ENCODE measurements at regions not wholly inside any gene's neighbourhood (a gene's known extent, or its start where the extent isn't known, plus 50 kb on each side); places are given as distances from the start of the nearest gene placed in this dataset.

DNA sequence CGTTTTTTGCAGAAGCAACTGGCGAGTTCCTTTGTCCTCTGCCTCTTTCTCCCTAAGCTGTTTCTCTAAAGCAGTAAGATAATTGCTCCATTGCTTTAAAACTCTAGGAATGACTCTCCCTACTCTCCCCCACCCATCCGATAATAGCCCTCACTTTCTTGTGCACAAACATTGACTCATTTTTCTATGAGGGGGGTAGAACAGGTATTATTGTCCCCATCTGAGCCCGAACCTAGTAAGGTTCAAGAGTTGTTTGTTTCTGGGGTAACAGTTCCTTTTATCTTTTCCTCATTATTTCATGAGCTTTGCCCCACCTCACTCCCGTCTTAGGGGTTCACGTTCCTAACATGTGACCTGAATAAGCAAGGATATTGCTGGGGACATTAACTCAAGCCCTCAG, 190.6 kb downstream of the EMP1 start:
- ChIA-PET POLR2A (no interaction called here), CTCF (interaction anchor here (1.4 to 1.9 kb wide), 2 partner anchors 25 to 114 kb away, joined by 3 to 8 read pairs; no protein-coding TSS in a partner anchor)
- ATAC-seq (no peak), FAIRE-seq (no peak), DNase-seq (ENCODE audit: low read depth in 1 of 2, low spot score in 1 of 2) (no peak)
- no peak overlapping the region for H3K4me3 ChIP-seq
- WGBS (ENCODE audit: missing lambda C conversion rate): 41% methylated on average over 6 of the region's 6 CpGs
- peaks cover 20% of the 10 kb centered on the region for H3K4me1 ChIP-seq
- no peak overlapping the region for H3K27ac ChIP-seq
- H3K9me3 ChIP-seq: no peaks in the 10 kb centered on the region
- H3K4me2 ChIP-seq: no peak overlapping the region
- no peak for TF ChIP-seq RNF2 (IDR thresholded peaks at IDR 0.05; ENCODE audit: borderline replicate concordance, low read depth)
- TF ChIP-seq, protein P1, sequence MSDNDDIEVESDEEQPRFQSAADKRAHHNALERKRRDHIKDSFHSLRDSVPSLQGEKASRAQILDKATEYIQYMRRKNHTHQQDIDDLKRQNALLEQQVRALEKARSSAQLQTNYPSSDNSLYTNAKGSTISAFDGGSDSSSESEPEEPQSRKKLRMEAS (IDR thresholded peaks at IDR 0.05): no peak
- TF ChIP-seq, protein P2, sequence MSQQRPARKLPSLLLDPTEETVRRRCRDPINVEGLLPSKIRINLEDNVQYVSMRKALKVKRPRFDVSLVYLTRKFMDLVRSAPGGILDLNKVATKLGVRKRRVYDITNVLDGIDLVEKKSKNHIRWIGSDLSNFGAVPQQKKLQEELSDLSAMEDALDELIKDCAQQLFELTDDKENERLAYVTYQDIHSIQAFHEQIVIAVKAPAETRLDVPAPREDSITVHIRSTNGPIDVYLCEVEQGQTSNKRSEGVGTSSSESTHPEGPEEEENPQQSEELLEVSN (IDR thresholded peaks at IDR 0.05; ENCODE audit: borderline replicate concordance, low read depth): no peak
- TF ChIP-seq EHMT2 (IDR thresholded peaks at IDR 0.05; ENCODE audit: low read depth): no peak
- no peak for TF ChIP-seq ZC3H11A (IDR thresholded peaks at IDR 0.05)
- TF ChIP-seq, protein P3, sequence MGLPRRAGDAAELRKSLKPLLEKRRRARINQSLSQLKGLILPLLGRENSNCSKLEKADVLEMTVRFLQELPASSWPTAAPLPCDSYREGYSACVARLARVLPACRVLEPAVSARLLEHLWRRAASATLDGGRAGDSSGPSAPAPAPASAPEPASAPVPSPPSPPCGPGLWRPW (IDR thresholded peaks at IDR 0.05): no peak
- TF ChIP-seq, protein P4, sequence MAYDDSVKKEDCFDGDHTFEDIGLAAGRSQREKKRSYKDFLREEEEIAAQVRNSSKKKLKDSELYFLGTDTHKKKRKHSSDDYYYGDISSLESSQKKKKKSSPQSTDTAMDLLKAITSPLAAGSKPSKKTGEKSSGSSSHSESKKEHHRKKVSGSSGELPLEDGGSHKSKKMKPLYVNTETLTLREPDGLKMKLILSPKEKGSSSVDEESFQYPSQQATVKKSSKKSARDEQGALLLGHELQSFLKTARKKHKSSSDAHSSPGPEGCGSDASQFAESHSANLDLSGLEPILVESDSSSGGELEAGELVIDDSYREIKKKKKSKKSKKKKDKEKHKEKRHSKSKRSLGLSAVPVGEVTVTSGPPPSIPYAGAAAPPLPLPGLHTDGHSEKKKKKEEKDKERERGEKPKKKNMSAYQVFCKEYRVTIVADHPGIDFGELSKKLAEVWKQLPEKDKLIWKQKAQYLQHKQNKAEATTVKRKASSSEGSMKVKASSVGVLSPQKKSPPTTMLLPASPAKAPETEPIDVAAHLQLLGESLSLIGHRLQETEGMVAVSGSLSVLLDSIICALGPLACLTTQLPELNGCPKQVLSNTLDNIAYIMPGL (CRISPR knock-in tag; IDR thresholded peaks at IDR 0.05; ENCODE audit: borderline replicate concordance): no peak
- TF ChIP-seq FOSB (CRISPR knock-in tag; IDR thresholded peaks at IDR 0.05): no peak
- TF ChIP-seq HOXB13 (CRISPR knock-in tag; IDR thresholded peaks at IDR 0.05; ENCODE audit: low read depth): no peak
- TF ChIP-seq RCOR1 (IDR thresholded peaks at IDR 0.05; ENCODE audit: low read depth, low read length): no peak
- TF ChIP-seq JUNB (IDR thresholded peaks at IDR 0.05): no peak
- no peak for TF ChIP-seq CHD2 (IDR thresholded peaks at IDR 0.05; ENCODE audit: low read length, partially characterized antibody)

DNA sequence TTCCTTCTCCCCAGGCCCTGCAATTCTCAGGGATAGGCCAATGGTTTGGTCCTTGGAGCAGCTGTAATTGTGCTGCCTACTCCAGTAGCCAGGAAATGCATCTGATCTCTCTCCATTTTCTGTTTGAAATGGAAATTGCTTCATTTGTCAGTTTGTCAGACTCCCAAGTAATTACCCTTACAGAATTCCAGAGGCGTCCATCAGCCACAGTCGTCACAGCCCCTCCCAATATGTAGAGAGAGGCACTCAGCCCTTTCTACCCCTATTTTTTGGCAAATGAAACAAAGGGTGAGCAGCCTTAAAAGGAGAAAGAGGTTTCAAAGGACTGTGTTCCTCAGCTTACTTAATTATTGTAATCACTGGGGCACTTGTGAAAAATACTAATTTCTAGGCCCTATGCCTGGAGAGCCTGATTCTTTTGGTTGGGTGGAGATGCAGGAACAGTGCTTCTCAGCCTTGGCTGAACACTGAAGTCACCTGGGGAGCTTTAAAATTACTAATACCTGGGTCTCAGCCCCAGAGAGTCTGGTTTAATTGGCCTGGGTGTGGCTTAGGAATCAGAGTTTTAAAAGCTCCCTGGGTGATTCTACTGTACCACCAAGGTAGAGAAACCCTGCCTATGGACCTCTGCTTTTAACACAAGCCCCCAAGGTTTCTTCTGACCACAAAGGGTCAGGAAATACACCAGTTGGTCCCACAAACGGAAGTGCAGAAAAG, 190.0 kb downstream of the EMP1 start:
- no peak overlapping the region for H3K4me3 ChIP-seq
- no peak overlapping the region for H3K27ac ChIP-seq
- DNase-seq (ENCODE audit: low read depth in 1 of 2, low spot score in 1 of 2) (no peak), FAIRE-seq (no peak), ATAC-seq (no peak)
- no peak overlapping the region for H3K4me2 ChIP-seq
- no peak for TF ChIP-seq HOXB13 (CRISPR knock-in tag; IDR thresholded peaks at IDR 0.05; ENCODE audit: low read depth)
- TF ChIP-seq HEYL (CRISPR knock-in tag; IDR thresholded peaks at IDR 0.05): no peak
- TF ChIP-seq HDAC2 (IDR thresholded peaks at IDR 0.05): no peak
- TF ChIP-seq, protein P5, sequence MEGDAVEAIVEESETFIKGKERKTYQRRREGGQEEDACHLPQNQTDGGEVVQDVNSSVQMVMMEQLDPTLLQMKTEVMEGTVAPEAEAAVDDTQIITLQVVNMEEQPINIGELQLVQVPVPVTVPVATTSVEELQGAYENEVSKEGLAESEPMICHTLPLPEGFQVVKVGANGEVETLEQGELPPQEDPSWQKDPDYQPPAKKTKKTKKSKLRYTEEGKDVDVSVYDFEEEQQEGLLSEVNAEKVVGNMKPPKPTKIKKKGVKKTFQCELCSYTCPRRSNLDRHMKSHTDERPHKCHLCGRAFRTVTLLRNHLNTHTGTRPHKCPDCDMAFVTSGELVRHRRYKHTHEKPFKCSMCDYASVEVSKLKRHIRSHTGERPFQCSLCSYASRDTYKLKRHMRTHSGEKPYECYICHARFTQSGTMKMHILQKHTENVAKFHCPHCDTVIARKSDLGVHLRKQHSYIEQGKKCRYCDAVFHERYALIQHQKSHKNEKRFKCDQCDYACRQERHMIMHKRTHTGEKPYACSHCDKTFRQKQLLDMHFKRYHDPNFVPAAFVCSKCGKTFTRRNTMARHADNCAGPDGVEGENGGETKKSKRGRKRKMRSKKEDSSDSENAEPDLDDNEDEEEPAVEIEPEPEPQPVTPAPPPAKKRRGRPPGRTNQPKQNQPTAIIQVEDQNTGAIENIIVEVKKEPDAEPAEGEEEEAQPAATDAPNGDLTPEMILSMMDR (IDR thresholded peaks at IDR 0.05): no peak
- TF ChIP-seq, protein P3 (IDR thresholded peaks at IDR 0.05): no peak
- no peak for TF ChIP-seq ZFP36 (IDR thresholded peaks at IDR 0.05; ENCODE audit: borderline replicate concordance, partially characterized antibody)
- TF ChIP-seq, protein P6, sequence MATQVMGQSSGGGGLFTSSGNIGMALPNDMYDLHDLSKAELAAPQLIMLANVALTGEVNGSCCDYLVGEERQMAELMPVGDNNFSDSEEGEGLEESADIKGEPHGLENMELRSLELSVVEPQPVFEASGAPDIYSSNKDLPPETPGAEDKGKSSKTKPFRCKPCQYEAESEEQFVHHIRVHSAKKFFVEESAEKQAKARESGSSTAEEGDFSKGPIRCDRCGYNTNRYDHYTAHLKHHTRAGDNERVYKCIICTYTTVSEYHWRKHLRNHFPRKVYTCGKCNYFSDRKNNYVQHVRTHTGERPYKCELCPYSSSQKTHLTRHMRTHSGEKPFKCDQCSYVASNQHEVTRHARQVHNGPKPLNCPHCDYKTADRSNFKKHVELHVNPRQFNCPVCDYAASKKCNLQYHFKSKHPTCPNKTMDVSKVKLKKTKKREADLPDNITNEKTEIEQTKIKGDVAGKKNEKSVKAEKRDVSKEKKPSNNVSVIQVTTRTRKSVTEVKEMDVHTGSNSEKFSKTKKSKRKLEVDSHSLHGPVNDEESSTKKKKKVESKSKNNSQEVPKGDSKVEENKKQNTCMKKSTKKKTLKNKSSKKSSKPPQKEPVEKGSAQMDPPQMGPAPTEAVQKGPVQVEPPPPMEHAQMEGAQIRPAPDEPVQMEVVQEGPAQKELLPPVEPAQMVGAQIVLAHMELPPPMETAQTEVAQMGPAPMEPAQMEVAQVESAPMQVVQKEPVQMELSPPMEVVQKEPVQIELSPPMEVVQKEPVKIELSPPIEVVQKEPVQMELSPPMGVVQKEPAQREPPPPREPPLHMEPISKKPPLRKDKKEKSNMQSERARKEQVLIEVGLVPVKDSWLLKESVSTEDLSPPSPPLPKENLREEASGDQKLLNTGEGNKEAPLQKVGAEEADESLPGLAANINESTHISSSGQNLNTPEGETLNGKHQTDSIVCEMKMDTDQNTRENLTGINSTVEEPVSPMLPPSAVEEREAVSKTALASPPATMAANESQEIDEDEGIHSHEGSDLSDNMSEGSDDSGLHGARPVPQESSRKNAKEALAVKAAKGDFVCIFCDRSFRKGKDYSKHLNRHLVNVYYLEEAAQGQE (IDR thresholded peaks at IDR 0.05): no peak
- no peak for TF ChIP-seq EP300 (IDR thresholded peaks at IDR 0.05)
- no peak for TF ChIP-seq FOXS1 (CRISPR knock-in tag; IDR thresholded peaks at IDR 0.05)
- TF ChIP-seq TFCP2L1 (CRISPR knock-in tag; IDR thresholded peaks at IDR 0.05): no peak
- TF ChIP-seq EHF (CRISPR knock-in tag; IDR thresholded peaks at IDR 0.05): no peak
- TF ChIP-seq, protein P7, sequence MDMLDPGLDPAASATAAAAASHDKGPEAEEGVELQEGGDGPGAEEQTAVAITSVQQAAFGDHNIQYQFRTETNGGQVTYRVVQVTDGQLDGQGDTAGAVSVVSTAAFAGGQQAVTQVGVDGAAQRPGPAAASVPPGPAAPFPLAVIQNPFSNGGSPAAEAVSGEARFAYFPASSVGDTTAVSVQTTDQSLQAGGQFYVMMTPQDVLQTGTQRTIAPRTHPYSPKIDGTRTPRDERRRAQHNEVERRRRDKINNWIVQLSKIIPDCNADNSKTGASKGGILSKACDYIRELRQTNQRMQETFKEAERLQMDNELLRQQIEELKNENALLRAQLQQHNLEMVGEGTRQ (IDR thresholded peaks at IDR 0.05): no peak
- TF ChIP-seq RAD21 (conservative IDR thresholded peaks at IDR 0.05 in 1 of 2, IDR thresholded peaks at IDR 0.05 in 1 of 2): no peak
- WGBS (ENCODE audit: missing lambda C conversion rate): 79% methylated on average over 3 of the region's 3 CpGs
- no peaks in the 10 kb centered on the region for H3K9me3 ChIP-seq
- peaks cover 20% of the 10 kb centered on the region for H3K4me1 ChIP-seq
- ChIA-PET POLR2A (no interaction called here), CTCF (interaction anchor here (1.9 kb wide), 1 partner anchor 25 kb away, joined by 8 read pairs; no protein-coding TSS in a partner anchor)

Measured in A549 (cell line).